HEK293 (cell line): ENCODE measurements at regions not wholly inside any gene's neighbourhood (a gene's known extent, or its start where the extent isn't known, plus 50 kb on each side); places are given as distances from the start of the nearest gene placed in this dataset.

Experiments used
- CTCF ChIA-PET: fragments of 350-600 bp; formaldehyde crosslinking; extraction: SDS; loops from one replicate; lab custom pipeline; 2021; ENCODE audit warnings: antibody characterized with exemption; lab: Yijun Ruan, JAX
- POLR2A ChIA-PET: fragments of 300-600 bp; formaldehyde crosslinking; extraction: SDS; loops from one replicate; lab custom pipeline; 2020; ENCODE audit warnings: antibody characterized with exemption, inconsistent platforms; lab: Yijun Ruan, JAX
- H3K27ac ChIP-seq: fragments of 200-500 bp; sonication (Bioruptor generic); 2 replicates; pipeline ENCODE4 v1.5.1; 2014; ENCODE audit warnings: low read depth, low read length, control low read depth, inconsistent platforms; ENCODE audit errors: extremely low read depth
- H3K36me3 ChIP-seq, 2 experiments: fragments of 200-500 bp in 1 of 2; sonication (Bioruptor generic) in 1 of 2; 1 replicate in 1 of 2; 2 replicates in 1 of 2; pipeline ENCODE4 v1.5.1; 2014 to 2017; ENCODE audit warnings: inconsistent platforms in 2 of 2, low read length in 2 of 2; ENCODE audit not compliant: control insufficient read depth in 2 of 2, insufficient read depth in 1 of 2
- H3K4me1 ChIP-seq: fragments of 200-500 bp; sonication (Bioruptor generic); 2 replicates; pipeline ENCODE4 v1.5.1; 2014; ENCODE audit warnings: mild to moderate bottlenecking, low read length, inconsistent platforms; ENCODE audit not compliant: control insufficient read depth, insufficient read depth
- H3K4me3 ChIP-seq: 2 replicates; pipeline ENCODE4 v1.5.1; 2011; ENCODE audit warnings: low read depth, mild to moderate bottlenecking, control low read depth, low read length, moderate library complexity
- H3K9me3 ChIP-seq: fragments of 200-500 bp; sonication (Bioruptor generic); 2 replicates; pipeline ENCODE4 v1.5.1; 2014; ENCODE audit warnings: low read depth, low read length, inconsistent platforms; ENCODE audit not compliant: control insufficient read depth, insufficient read depth
- CTCF ChIP-seq: fragments of 450-650 bp; formaldehyde crosslinking; IDR thresholded peaks from 2 replicates; pipeline ENCODE4 v1.5.1; 2016; ENCODE audit warnings: missing biosample characterization, missing genetic modification characterization
- MYNN ChIP-seq: fragments of 450-650 bp; formaldehyde crosslinking; IDR thresholded peaks from 2 replicates; pipeline ENCODE4 v1.5.1; 2016; ENCODE audit warnings: missing biosample characterization, missing genetic modification characterization, borderline replicate concordance
- ZFP41 ChIP-seq: fragments of 450-650 bp; formaldehyde crosslinking; IDR thresholded peaks from 2 replicates; pipeline ENCODE4 v1.5.1; 2016; ENCODE audit warnings: missing biosample characterization, missing genetic modification characterization, borderline replicate concordance
- ZNF112 ChIP-seq: fragments of 450-650 bp; formaldehyde crosslinking; IDR thresholded peaks from 2 replicates; pipeline ENCODE4 v1.5.0; 2017; ENCODE audit warnings: missing biosample characterization, missing genetic modification characterization
- ZNF175 ChIP-seq: fragments of 450-650 bp; formaldehyde crosslinking; IDR thresholded peaks from 2 replicates; pipeline ENCODE4 v1.5.1; 2016; ENCODE audit warnings: missing biosample characterization, missing genetic modification characterization
- ZNF221 ChIP-seq: fragments of 450-650 bp; formaldehyde crosslinking; IDR thresholded peaks from 2 replicates; pipeline ENCODE4 v1.5.1; 2017; ENCODE audit warnings: missing biosample characterization, missing genetic modification characterization, borderline replicate concordance
- ZNF223 ChIP-seq: fragments of 450-650 bp; formaldehyde crosslinking; IDR thresholded peaks from 2 replicates; pipeline ENCODE4 v1.5.1; 2016; ENCODE audit warnings: missing biosample characterization, missing genetic modification characterization
- ZNF23 ChIP-seq: fragments of 450-650 bp; formaldehyde crosslinking; IDR thresholded peaks from 2 replicates; pipeline ENCODE4 v1.5.1; 2016; ENCODE audit warnings: missing biosample characterization, missing genetic modification characterization, borderline replicate concordance
- ZNF266 ChIP-seq: fragments of 450-650 bp; formaldehyde crosslinking; IDR thresholded peaks from 2 replicates; pipeline ENCODE4 v1.5.1; 2016; ENCODE audit warnings: missing biosample characterization, missing genetic modification characterization, low read depth
- ZNF274 ChIP-seq, 2 experiments: fragments of 200-500 bp in 1 of 2; fragments of 450-650 bp in 1 of 2; sonication (Bioruptor generic) in 1 of 2; formaldehyde crosslinking in 1 of 2; IDR thresholded peaks; 2 replicates each; pipeline versions ENCODE4 v1.5.1 to v1.6.1; 2014 to 2016; ENCODE audit warnings: borderline replicate concordance in 1 of 2, inconsistent platforms in 1 of 2, low read length in 1 of 2, missing biosample characterization in 1 of 2, missing genetic modification characterization in 1 of 2
- ZNF324 ChIP-seq: fragments of 450-650 bp; formaldehyde crosslinking; IDR thresholded peaks from 2 replicates; pipeline ENCODE4 v1.5.1; 2016; ENCODE audit warnings: missing biosample characterization, missing genetic modification characterization
- ZNF341 ChIP-seq: fragments of 450-650 bp; formaldehyde crosslinking; IDR thresholded peaks from 2 replicates; pipeline ENCODE4; 2016; ENCODE audit warnings: low read depth, missing biosample characterization, missing genetic modification characterization
- ZNF501 ChIP-seq: fragments of 450-650 bp; formaldehyde crosslinking; IDR thresholded peaks from 2 replicates; pipeline ENCODE4 v1.5.1; 2016; ENCODE audit warnings: missing biosample characterization, missing genetic modification characterization
- ZNF513 ChIP-seq: fragments of 450-650 bp; IDR thresholded peaks from 2 replicates; pipeline ENCODE4 v1.5.1; 2018; ENCODE audit warnings: missing biosample characterization, missing genetic modification characterization
- ZNF514 ChIP-seq: fragments of 450-650 bp; formaldehyde crosslinking; IDR thresholded peaks from 2 replicates; pipeline ENCODE4 v1.5.1; 2016; ENCODE audit warnings: missing biosample characterization, missing genetic modification characterization
- ZNF529 ChIP-seq: fragments of 450-650 bp; formaldehyde crosslinking; IDR thresholded peaks from 2 replicates; pipeline ENCODE4 v1.5.1; 2017; ENCODE audit warnings: missing genetic modification characterization, missing biosample characterization; ENCODE audit not compliant: insufficient replicate concordance
- ZNF549 ChIP-seq: fragments of 450-650 bp; IDR thresholded peaks from 2 replicates; pipeline ENCODE4 v1.5.1; 2018; ENCODE audit warnings: missing biosample characterization, missing genetic modification characterization, mild to moderate bottlenecking, inconsistent platforms, moderate library complexity
- ZNF585B ChIP-seq: fragments of 450-650 bp; formaldehyde crosslinking; IDR thresholded peaks from 2 replicates; pipeline ENCODE4 v1.5.1; 2016; ENCODE audit warnings: missing biosample characterization, missing genetic modification characterization
- ZNF623 ChIP-seq: fragments of 450-650 bp; formaldehyde crosslinking; IDR thresholded peaks from 2 replicates; pipeline ENCODE4 v1.5.1; 2016; ENCODE audit warnings: missing biosample characterization, missing genetic modification characterization
- ZNF76 ChIP-seq: fragments of 450-650 bp; formaldehyde crosslinking; IDR thresholded peaks from 2 replicates; pipeline ENCODE4; 2016; ENCODE audit warnings: low read depth, missing biosample characterization, missing genetic modification characterization, borderline replicate concordance
- TF ChIP-seq, protein P1 (sequence below): fragments of 450-650 bp; formaldehyde crosslinking; IDR thresholded peaks from 2 replicates; pipeline ENCODE4 v1.5.1; 2016; ENCODE audit warnings: missing biosample characterization, missing genetic modification characterization
- TF ChIP-seq, protein P2 (sequence below): fragments of 450-650 bp; formaldehyde crosslinking; IDR thresholded peaks from 2 replicates; pipeline ENCODE4 v1.5.0; 2017; ENCODE audit warnings: missing biosample characterization, missing genetic modification characterization, borderline replicate concordance

DNA sequence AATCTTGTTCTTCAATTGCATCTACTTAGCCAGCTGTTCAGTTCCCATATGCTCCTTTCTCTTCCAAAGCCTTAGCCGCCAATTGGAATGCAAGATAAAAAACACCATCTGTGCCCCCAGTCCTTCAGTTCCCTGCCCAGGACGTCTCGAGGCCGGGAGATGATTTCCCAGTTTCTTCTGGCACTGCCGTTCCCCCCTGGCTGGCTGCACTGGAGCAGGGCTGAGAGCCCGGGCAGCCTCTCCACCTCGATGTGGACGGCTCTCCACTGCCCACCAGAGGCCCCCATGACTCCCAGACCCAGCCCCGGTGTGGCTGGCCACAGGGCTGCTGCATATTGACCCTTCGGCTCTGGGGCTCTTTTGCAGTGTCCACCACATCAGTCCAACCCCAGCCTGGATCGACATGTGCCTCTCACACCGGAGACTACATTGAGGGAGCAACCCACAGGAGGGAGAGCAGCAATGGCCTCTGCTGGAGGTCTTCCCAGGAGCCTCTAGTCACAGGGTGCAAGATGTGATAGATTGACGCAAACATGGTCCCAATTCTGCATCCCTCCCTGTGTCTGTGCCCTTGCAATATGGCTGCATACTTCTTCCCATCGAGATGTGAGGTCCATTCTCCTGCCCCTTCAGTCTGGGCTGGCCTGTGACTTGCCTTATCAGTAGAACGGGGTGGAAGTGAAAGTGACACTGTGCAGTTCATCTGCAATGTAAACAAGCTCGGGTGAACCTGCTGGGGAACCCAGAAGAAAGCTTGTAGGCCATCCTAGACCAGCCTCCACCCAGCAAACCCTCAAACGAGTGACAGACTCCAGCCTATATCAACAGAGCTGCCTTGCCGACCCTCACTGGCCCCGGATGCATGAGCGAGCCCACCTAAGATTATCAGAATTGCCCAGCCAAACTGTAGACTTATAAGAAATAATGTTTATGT is 52.3 kb upstream of the PRR20G start:
- POLR2A ChIA-PET, result no interaction called here
- no peaks in the 10 kb centered on the region for H3K4me1 ChIP-seq
- TF ChIP-seq, protein P1, sequence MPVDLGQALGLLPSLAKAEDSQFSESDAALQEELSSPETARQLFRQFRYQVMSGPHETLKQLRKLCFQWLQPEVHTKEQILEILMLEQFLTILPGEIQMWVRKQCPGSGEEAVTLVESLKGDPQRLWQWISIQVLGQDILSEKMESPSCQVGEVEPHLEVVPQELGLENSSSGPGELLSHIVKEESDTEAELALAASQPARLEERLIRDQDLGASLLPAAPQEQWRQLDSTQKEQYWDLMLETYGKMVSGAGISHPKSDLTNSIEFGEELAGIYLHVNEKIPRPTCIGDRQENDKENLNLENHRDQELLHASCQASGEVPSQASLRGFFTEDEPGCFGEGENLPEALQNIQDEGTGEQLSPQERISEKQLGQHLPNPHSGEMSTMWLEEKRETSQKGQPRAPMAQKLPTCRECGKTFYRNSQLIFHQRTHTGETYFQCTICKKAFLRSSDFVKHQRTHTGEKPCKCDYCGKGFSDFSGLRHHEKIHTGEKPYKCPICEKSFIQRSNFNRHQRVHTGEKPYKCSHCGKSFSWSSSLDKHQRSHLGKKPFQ, result no peak
- TF ChIP-seq ZNF274 (IDR thresholded peaks at IDR 0.05; ENCODE audit: low read length) (no peak), ZNF274 (tag by site-specific recombination; IDR thresholded peaks at IDR 0.05; ENCODE audit: borderline replicate concordance) (no peak), ZNF585B (no peak), ZNF266 (tag by site-specific recombination) (no peak), ZNF221 (tag by site-specific recombination) (no peak), MYNN (tag by site-specific recombination) (no peak)
- TF ChIP-seq, all 188 proteins: peak for 0
- CTCF ChIA-PET, result no interaction called here
- no peak overlapping the region for H3K27ac ChIP-seq
- H3K4me3 ChIP-seq, result no peak overlapping the region
- no peaks in the 10 kb centered on the region for H3K36me3 ChIP-seq
- no peaks in the 10 kb centered on the region for H3K9me3 ChIP-seq

DNA sequence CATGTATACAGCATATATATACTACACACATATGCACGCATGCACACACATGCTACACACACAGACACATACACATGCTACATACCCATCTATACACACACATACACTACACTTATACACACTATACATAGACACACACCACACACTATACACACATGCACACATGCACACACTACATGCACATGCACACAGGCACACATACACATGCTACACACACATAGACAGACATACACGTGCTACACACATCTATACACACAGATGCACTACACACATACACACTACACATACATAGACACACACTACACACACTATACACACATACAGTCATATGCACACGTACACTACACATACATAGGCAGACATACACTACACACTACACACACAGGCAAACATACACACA is 51.2 kb upstream of the PRR20G start:
- no peaks in the 10 kb centered on the region for H3K9me3 ChIP-seq
- H3K4me3 ChIP-seq, result no peak overlapping the region
- TF ChIP-seq ZNF341 (no peak), ZNF223 (tag by site-specific recombination) (no peak), ZNF549 (tag by site-specific recombination) (no peak), ZNF76 (tag by site-specific recombination) (no peak), ZNF513 (tag by site-specific recombination) (no peak), ZNF501 (tag by site-specific recombination) (no peak), ZNF623 (tag by site-specific recombination) (no peak)
- ChIA-PET CTCF (no interaction called here), POLR2A (no interaction called here)
- H3K4me1 ChIP-seq, result no peaks in the 10 kb centered on the region
- no peaks in the 10 kb centered on the region for H3K36me3 ChIP-seq
- H3K27ac ChIP-seq, result no peak overlapping the region

DNA sequence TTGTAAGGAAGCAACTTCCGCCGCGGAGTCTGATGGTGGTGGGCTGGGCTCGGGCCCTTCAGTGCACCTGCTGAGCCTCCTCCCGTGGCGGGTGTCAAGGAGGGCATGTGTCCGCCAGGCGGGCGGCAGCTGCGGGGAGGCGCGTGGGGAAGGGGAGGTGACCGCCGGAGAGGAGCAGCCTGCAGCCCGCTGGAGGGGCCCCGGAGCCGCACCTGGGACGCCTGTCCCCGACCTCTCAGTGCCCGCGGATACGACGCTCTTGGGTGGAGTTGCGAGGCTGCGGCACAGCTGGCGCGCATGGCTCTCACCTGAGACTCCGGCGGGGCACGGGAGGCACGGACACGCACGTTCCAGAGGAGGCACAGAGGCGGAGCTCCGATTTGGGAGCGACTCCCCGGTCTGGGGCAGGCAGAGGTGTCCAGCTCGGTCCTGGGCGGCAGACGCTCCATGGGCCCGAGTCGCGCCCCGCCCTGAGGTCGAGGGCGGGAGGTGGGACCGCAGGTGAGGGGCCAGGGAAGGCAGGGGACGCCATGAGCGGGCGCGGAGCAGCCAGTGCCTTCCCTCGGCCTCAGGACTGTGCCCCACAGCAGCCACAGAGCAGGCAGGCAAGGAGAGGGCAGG is 50.2 kb upstream of the PRR20G start:
- CTCF ChIA-PET, result no interaction called here
- Histone ChIP-seq H3K4me3 (no peak overlapping the region), H3K27ac (no peak overlapping the region), H3K9me3 (no peaks in the 10 kb centered on the region), H3K36me3 (no peaks in the 10 kb centered on the region), H3K4me1 (no peaks in the 10 kb centered on the region)
- POLR2A ChIA-PET, result no interaction called here
- TF ChIP-seq, protein P2, sequence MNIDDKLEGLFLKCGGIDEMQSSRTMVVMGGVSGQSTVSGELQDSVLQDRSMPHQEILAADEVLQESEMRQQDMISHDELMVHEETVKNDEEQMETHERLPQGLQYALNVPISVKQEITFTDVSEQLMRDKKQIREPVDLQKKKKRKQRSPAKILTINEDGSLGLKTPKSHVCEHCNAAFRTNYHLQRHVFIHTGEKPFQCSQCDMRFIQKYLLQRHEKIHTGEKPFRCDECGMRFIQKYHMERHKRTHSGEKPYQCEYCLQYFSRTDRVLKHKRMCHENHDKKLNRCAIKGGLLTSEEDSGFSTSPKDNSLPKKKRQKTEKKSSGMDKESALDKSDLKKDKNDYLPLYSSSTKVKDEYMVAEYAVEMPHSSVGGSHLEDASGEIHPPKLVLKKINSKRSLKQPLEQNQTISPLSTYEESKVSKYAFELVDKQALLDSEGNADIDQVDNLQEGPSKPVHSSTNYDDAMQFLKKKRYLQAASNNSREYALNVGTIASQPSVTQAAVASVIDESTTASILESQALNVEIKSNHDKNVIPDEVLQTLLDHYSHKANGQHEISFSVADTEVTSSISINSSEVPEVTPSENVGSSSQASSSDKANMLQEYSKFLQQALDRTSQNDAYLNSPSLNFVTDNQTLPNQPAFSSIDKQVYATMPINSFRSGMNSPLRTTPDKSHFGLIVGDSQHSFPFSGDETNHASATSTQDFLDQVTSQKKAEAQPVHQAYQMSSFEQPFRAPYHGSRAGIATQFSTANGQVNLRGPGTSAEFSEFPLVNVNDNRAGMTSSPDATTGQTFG (tag by site-specific recombination), result no peak
- TF ChIP-seq ZNF175 (tag by site-specific recombination) (no peak), ZFP41 (no peak), ZNF529 (tag by site-specific recombination) (no peak), ZNF514 (tag by site-specific recombination) (no peak), ZNF23 (tag by site-specific recombination) (no peak), ZNF324 (tag by site-specific recombination) (no peak), CTCF (tag by site-specific recombination) (no peak), ZNF112 (no peak)
